Thyroid gland (tissue), 4 donors: ENCODE measurements at regions not wholly inside any gene's neighbourhood (a gene's known extent, or its start where the extent isn't known, plus 50 kb on each side); places are given as distances from the start of the nearest gene placed in this dataset.

ENCODE experiments used
- POLR2A ChIP-seq, 2 donors: fragments of 450-650 bp; IDR thresholded peaks; one replicate each; pipeline ENCODE4 v1.6.1; 2017; ENCODE audit warnings: antibody characterized with exemption in 2 of 2, mild to moderate bottlenecking in 2 of 2, moderate library complexity in 1 of 2
- TF ChIP-seq, protein P1 (sequence below), 6 experiments: fragments of 200-600 bp in 3 of 6; fragments of 450-650 bp in 3 of 6; sonication (generic) in 3 of 6; IDR thresholded peaks; one replicate each; pipeline ENCODE4 v1.5.1; 2016 to 2019; ENCODE audit warnings: antibody characterized with exemption in 6 of 6, mild to moderate bottlenecking in 2 of 6, inconsistent platforms in 1 of 6, moderate library complexity in 1 of 6

DNA sequence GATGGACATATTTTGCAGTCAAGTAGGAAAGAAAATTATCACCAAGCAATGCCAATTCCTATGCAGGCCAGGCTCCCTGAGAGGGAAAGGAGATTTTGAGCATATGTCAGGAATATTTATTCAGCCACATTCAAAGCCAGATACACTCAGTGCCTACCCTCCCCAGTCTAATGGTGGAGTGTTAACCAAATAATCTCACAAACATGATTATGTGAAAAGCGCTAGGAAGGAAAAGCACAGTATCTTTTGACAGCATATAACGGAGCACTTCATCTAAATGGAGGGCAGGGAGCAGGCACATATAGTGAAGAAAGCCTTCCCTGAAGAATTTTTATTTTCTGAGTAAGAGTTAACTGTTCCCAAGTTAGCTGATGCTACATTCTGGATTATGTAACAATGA, 80.3 kb upstream of the SLC30A5 start:
- no peak for TF ChIP-seq POLR2A (IDR thresholded peaks at IDR 0.05)
- TF ChIP-seq, protein P1, sequence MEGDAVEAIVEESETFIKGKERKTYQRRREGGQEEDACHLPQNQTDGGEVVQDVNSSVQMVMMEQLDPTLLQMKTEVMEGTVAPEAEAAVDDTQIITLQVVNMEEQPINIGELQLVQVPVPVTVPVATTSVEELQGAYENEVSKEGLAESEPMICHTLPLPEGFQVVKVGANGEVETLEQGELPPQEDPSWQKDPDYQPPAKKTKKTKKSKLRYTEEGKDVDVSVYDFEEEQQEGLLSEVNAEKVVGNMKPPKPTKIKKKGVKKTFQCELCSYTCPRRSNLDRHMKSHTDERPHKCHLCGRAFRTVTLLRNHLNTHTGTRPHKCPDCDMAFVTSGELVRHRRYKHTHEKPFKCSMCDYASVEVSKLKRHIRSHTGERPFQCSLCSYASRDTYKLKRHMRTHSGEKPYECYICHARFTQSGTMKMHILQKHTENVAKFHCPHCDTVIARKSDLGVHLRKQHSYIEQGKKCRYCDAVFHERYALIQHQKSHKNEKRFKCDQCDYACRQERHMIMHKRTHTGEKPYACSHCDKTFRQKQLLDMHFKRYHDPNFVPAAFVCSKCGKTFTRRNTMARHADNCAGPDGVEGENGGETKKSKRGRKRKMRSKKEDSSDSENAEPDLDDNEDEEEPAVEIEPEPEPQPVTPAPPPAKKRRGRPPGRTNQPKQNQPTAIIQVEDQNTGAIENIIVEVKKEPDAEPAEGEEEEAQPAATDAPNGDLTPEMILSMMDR (IDR thresholded peaks at IDR 0.05) = no peak
